ENCODE measurements at regions not wholly inside any gene's neighbourhood (a gene's known extent, or its start where the extent isn't known, plus 50 kb on each side); places are given as distances from the start of the nearest gene placed in this dataset.

DNA sequence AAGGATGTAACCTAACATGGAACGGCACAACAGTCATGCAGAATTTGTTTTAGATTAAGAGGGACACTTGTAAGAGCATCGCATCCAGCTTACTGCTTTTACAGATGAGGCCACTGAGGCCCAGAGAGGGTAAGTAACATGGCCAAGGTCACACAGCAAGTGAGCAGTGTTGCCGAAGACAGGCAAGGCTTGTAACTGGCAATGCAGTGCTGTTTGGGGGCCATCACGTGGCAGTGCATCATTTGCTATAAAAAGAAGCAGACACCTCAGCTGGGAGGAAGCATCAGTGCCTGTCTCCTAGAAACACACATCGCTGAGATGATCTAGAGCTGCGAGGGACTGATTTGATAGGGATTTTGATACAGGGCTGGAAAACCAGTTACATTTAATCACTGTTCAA, 108.2 kb upstream of the PROK2 start:
- TF ChIP-seq, protein P1, sequence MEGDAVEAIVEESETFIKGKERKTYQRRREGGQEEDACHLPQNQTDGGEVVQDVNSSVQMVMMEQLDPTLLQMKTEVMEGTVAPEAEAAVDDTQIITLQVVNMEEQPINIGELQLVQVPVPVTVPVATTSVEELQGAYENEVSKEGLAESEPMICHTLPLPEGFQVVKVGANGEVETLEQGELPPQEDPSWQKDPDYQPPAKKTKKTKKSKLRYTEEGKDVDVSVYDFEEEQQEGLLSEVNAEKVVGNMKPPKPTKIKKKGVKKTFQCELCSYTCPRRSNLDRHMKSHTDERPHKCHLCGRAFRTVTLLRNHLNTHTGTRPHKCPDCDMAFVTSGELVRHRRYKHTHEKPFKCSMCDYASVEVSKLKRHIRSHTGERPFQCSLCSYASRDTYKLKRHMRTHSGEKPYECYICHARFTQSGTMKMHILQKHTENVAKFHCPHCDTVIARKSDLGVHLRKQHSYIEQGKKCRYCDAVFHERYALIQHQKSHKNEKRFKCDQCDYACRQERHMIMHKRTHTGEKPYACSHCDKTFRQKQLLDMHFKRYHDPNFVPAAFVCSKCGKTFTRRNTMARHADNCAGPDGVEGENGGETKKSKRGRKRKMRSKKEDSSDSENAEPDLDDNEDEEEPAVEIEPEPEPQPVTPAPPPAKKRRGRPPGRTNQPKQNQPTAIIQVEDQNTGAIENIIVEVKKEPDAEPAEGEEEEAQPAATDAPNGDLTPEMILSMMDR (conservative IDR thresholded peaks at IDR 0.05) = no peak
- no peak for TF ChIP-seq EZH2 (IDR thresholded peaks at IDR 0.05; ENCODE audit: low read depth)
